ENCODE measurements at regions not wholly inside any gene's neighbourhood (a gene's known extent, or its start where the extent isn't known, plus 50 kb on each side); places are given as distances from the start of the nearest gene placed in this dataset.

GRCh38 chr6:85749236-85749635 is 106.5 kb upstream of the SYNCRIP start:
- TF ChIP-seq YY1 (IDR thresholded peaks at IDR 0.05; ENCODE audit: insufficient read depth, insufficient read length) (no peak), ZNF274 (IDR thresholded peaks at IDR 0.05; ENCODE audit: low read depth, low read length) (no peak)

Data from NT2/D1 (cell line).